H9 (cell line): ENCODE measurements at regions not wholly inside any gene's neighbourhood (a gene's known extent, or its start where the extent isn't known, plus 50 kb on each side); places are given as distances from the start of the nearest gene placed in this dataset.

ENCODE experiments used
- DNase-seq: peaks from one replicate; pipeline ENCODE4 v3.0.0-alpha.2; 2017
- H2AFZ ChIP-seq: one replicate; pipeline ENCODE4 v1.6.1; 2013; ENCODE audit warnings: mild to moderate bottlenecking, low read length, control low read depth, moderate library complexity
- H2AK5ac ChIP-seq: 2 replicates; pipeline ENCODE4 v1.6.1; 2013; ENCODE audit warnings: low read length, control low read depth, mixed read lengths; ENCODE audit not compliant: insufficient read length
- H2BK120ac ChIP-seq: one replicate; pipeline ENCODE4 v1.6.1; 2013; ENCODE audit warnings: low read depth, mild to moderate bottlenecking, low read length, control low read depth, inconsistent platforms; ENCODE audit not compliant: poor library complexity, severe bottlenecking
- H2BK12ac ChIP-seq: 2 replicates; pipeline ENCODE4 v1.6.1; 2013; ENCODE audit warnings: low read length, control low read depth, mixed read lengths, low read depth; ENCODE audit not compliant: insufficient read length
- H2BK15ac ChIP-seq: 2 replicates; pipeline ENCODE4 v1.6.1; 2013; ENCODE audit warnings: low read depth, low read length, control low read depth
- H2BK20ac ChIP-seq: one replicate; pipeline ENCODE4 v1.6.1; 2013; ENCODE audit warnings: low read depth, mild to moderate bottlenecking, low read length, control low read depth, inconsistent platforms; ENCODE audit not compliant: poor library complexity, severe bottlenecking
- H2BK5ac ChIP-seq: 2 replicates; pipeline ENCODE4 v1.6.1; 2013; ENCODE audit warnings: low read length, control low read depth, mixed read lengths; ENCODE audit not compliant: insufficient read length
- H3K14ac ChIP-seq: 2 replicates; pipeline ENCODE4 v1.6.1; 2013; ENCODE audit warnings: low read length, control low read depth; ENCODE audit not compliant: insufficient read depth
- H3K18ac ChIP-seq: 2 replicates; pipeline ENCODE4 v1.6.1; 2013; ENCODE audit warnings: low read depth, mild to moderate bottlenecking, mixed read lengths, low read length, control low read depth; ENCODE audit not compliant: insufficient read length
- H3K23ac ChIP-seq: 2 replicates; pipeline ENCODE4 v1.6.1; 2013; ENCODE audit warnings: low read length, control low read depth, mixed read lengths, low read depth; ENCODE audit not compliant: insufficient read length
- H3K23me2 ChIP-seq: 2 replicates; pipeline ENCODE4 v1.6.1; 2013; ENCODE audit warnings: low read depth, mild to moderate bottlenecking, mixed read lengths, low read length, control low read depth; ENCODE audit not compliant: insufficient read length, poor library complexity, severe bottlenecking
- H3K27ac ChIP-seq: 2 replicates; pipeline ENCODE4 v1.5.1; 2013; ENCODE audit warnings: low read length, control low read depth, mixed read lengths, low read depth; ENCODE audit not compliant: insufficient read length
- H3K27me3 ChIP-seq: 2 replicates; pipeline ENCODE4 v1.6.1; 2013; ENCODE audit warnings: low read length, control low read depth, inconsistent platforms; ENCODE audit not compliant: insufficient read depth
- H3K4ac ChIP-seq: 2 replicates; pipeline ENCODE4 v1.6.1; 2013; ENCODE audit warnings: low read depth, mild to moderate bottlenecking, control low read depth, inconsistent platforms, low read length, moderate library complexity
- H3K4me1 ChIP-seq: 2 replicates; pipeline ENCODE4 v1.6.1; 2013; ENCODE audit warnings: low read length, control low read depth, inconsistent platforms; ENCODE audit not compliant: insufficient read depth
- H3K4me2 ChIP-seq: 2 replicates; pipeline ENCODE4 v1.6.1; 2013; ENCODE audit warnings: low read length, control low read depth, mixed read lengths; ENCODE audit not compliant: insufficient read length, insufficient read depth
- H3K56ac ChIP-seq: 2 replicates; pipeline ENCODE4 v1.6.1; 2013; ENCODE audit warnings: low read depth, mild to moderate bottlenecking, mixed read lengths, low read length, control low read depth; ENCODE audit not compliant: insufficient read length
- H3K79me1 ChIP-seq: 2 replicates; pipeline ENCODE4 v1.6.1; 2013; ENCODE audit warnings: low read depth, mild to moderate bottlenecking, moderate library complexity, low read length, control low read depth, inconsistent platforms; ENCODE audit not compliant: insufficient read depth, poor library complexity, severe bottlenecking
- H3K79me2 ChIP-seq: 2 replicates; pipeline ENCODE4 v1.6.1; 2013; ENCODE audit warnings: low read length, control low read depth, inconsistent platforms; ENCODE audit not compliant: insufficient read depth
- H3K9ac ChIP-seq: 2 replicates; pipeline ENCODE4 v1.6.1; 2013; ENCODE audit warnings: low read length, control low read depth, mixed read lengths; ENCODE audit not compliant: insufficient read length; ENCODE audit errors: extremely low read depth
- H3K9me3 ChIP-seq: one replicate; pipeline ENCODE4 v1.6.1; 2013; ENCODE audit warnings: low read depth, low read length, inconsistent platforms; ENCODE audit not compliant: control insufficient read depth
- H3T11ph ChIP-seq: one replicate; pipeline ENCODE4 v1.6.1; 2013; ENCODE audit warnings: mild to moderate bottlenecking, low read length, control low read depth, inconsistent platforms
- H4K20me1 ChIP-seq: one replicate; pipeline ENCODE4 v1.6.1; 2013; ENCODE audit not compliant: control insufficient read depth, insufficient read length, insufficient read depth
- H4K5ac ChIP-seq: 2 replicates; pipeline ENCODE4 v1.6.1; 2013; ENCODE audit warnings: low read depth, mild to moderate bottlenecking, mixed read lengths, low read length, control low read depth; ENCODE audit not compliant: insufficient read length
- H4K8ac ChIP-seq: replicated peaks from 2 replicates; pipeline ENCODE4 v1.6.1; 2013; ENCODE audit warnings: low read length, control low read depth, mixed read lengths, low read depth; ENCODE audit not compliant: insufficient read length
- H4K91ac ChIP-seq: 2 replicates; pipeline ENCODE4 v1.6.1; 2013; ENCODE audit warnings: low read depth, mild to moderate bottlenecking, moderate library complexity, mixed read lengths, low read length, control low read depth; ENCODE audit not compliant: insufficient read length
- H3K27ac Mint-ChIP-seq, 3 experiments: 2 replicates in 2 of 3; 3 replicates in 1 of 3; pipeline ENCODE4 v1.8.0; 2020 to 2021; ENCODE audit warnings: mixed read lengths in 3 of 3, mild to moderate bottlenecking in 1 of 3, moderate library complexity in 1 of 3
- H3K27me3 Mint-ChIP-seq: 2 replicates; pipeline ENCODE4 v1.8.0; 2021; ENCODE audit warnings: low read depth, mild to moderate bottlenecking, moderate library complexity, mixed read lengths
- H3K36me3 Mint-ChIP-seq, 3 experiments: 2 replicates in 2 of 3; 3 replicates in 1 of 3; pipeline ENCODE4 v1.8.0; 2020 to 2021; ENCODE audit warnings: low read depth in 3 of 3, mixed read lengths in 3 of 3; ENCODE audit not compliant: insufficient read depth in 1 of 3
- H3K4me1 Mint-ChIP-seq, 2 experiments: 2 replicates each; pipeline ENCODE4 v1.8.0; 2020; ENCODE audit warnings: mixed read lengths in 2 of 2
- H3K4me3 Mint-ChIP-seq, 2 experiments: 2 replicates in 1 of 2; 3 replicates in 1 of 2; pipeline ENCODE4 v1.8.0; 2020 to 2021; ENCODE audit warnings: mild to moderate bottlenecking in 2 of 2, mixed read lengths in 2 of 2, moderate library complexity in 1 of 2
- H3K9me3 Mint-ChIP-seq, 2 experiments: 2 replicates in 1 of 2; 3 replicates in 1 of 2; pipeline ENCODE4 v1.8.0; 2020; ENCODE audit warnings: mild to moderate bottlenecking in 2 of 2, mixed read lengths in 2 of 2, moderate library complexity in 1 of 2
- WGBS: extraction: QIAGEN DNeasy Blood & Tissue Kit; methylation state at CpG from one replicate; pipeline ENCODE4 v1.1.7; 2013; ENCODE audit warnings: missing lambda C conversion rate, low lambda C conversion rate, mixed read lengths; ENCODE audit not compliant: insufficient read length; ENCODE audit errors: extremely low coverage; 5-methylcytosine and 5-hydroxymethylcytosine counted together
- TF ChIP-seq, protein P1 (sequence below): fragments of 200-600 bp; sonication (generic); conservative IDR thresholded peaks from 3 replicates; pipeline ENCODE4 v1.8.0; 2021; ENCODE audit warnings: antibody characterized with exemption, mild to moderate bottlenecking

DNA sequence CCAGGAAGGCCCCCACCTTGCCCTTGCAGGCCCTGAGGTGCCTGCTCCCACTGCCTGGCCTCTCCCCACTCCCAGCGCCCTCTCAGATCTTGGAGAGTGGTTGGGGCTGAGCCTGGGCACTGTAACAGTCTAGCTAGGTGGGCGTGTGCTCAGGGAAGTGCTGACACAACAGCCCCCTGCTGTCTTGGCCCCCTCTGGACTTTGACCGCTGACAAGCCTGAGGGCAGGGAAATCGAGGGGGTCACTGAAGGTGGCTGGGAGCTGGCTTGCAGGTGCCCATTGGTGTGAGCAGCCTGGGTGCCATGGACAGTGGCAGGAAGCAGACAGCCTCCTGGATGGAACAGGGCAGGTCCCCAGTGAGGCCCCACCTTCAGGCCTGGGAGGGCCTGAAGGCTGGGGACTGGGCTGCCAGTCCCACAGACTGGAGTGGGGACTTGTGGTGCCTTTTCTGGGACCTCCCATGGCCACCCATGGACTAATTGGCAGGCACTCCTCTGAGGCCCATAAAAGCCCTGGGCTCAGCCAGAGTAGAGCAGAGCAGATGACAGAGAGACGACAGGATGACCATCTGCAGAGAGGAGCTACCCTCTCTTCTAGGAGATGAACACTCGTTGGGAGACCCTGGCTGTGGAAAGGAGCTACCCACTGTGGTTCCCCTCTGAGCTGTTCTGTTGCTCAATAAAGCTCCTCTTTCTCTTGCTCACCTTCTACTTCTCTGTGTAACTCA lies 158.6 kb upstream of the SLC38A2 start:
- Histone ChIP-seq H2AFZ (no peak overlapping the region), H2BK120ac (no peak overlapping the region), H3K56ac (no peak overlapping the region), H3K23ac (no peak overlapping the region), H3K4me2 (no peak overlapping the region), H3K27ac (no peak overlapping the region), H2BK15ac (no peak overlapping the region), H3K14ac (no peak overlapping the region), H2AK5ac (no peak overlapping the region), H3K79me1 (no peaks in the 10 kb centered on the region), H3K4ac (no peak overlapping the region), H4K5ac (no peak overlapping the region), H3K79me2 (no peaks in the 10 kb centered on the region), H3K18ac (no peak overlapping the region), H2BK12ac (no peak overlapping the region), H3K9me3 (no peaks in the 10 kb centered on the region), H2BK20ac (no peak overlapping the region), H4K8ac (no peak overlapping the region), H3K4me1 (no peaks in the 10 kb centered on the region), H3K23me2 (no peaks in the 10 kb centered on the region), H4K91ac (no peak overlapping the region), H2BK5ac (no peak overlapping the region), H3T11ph (no peak overlapping the region), H4K20me1 (no peaks in the 10 kb centered on the region), H3K9ac (no peak overlapping the region), H3K27me3 (no peaks in the 10 kb centered on the region)
- Mint-ChIP-seq H3K4me1 (peaks cover 7 to 16% of the 10 kb centered on the region in 2 experiments), H3K27ac (no peak overlapping the region), H3K9me3 (peaks cover 6 to 17% of the 10 kb centered on the region in 2 experiments; a peak in 4 of 5 replicates), H3K4me3 (no peak overlapping the region), H3K36me3 (peaks cover 4 to 14% (median 4%) of the 10 kb centered on the region in 3 experiments; a peak in 3 of 7 replicates), H3K27me3 (no peaks in the 10 kb centered on the region)
- TF ChIP-seq, protein P1, sequence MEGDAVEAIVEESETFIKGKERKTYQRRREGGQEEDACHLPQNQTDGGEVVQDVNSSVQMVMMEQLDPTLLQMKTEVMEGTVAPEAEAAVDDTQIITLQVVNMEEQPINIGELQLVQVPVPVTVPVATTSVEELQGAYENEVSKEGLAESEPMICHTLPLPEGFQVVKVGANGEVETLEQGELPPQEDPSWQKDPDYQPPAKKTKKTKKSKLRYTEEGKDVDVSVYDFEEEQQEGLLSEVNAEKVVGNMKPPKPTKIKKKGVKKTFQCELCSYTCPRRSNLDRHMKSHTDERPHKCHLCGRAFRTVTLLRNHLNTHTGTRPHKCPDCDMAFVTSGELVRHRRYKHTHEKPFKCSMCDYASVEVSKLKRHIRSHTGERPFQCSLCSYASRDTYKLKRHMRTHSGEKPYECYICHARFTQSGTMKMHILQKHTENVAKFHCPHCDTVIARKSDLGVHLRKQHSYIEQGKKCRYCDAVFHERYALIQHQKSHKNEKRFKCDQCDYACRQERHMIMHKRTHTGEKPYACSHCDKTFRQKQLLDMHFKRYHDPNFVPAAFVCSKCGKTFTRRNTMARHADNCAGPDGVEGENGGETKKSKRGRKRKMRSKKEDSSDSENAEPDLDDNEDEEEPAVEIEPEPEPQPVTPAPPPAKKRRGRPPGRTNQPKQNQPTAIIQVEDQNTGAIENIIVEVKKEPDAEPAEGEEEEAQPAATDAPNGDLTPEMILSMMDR: no peak
- WGBS: no CpG with 5 or more reads among the region's 6 CpGs
- DNase-seq: no peak
